Heart left ventricle (tissue), 13 donors: ENCODE measurements at regions not wholly inside any gene's neighbourhood (a gene's known extent, or its start where the extent isn't known, plus 50 kb on each side); places are given as distances from the start of the nearest gene placed in this dataset.

Experiments
- POLR2A ChIP-seq, 2 donors: fragments of 450-650 bp; IDR thresholded peaks; one replicate each; pipeline ENCODE4 v1.6.1; 2017; ENCODE audit warnings: antibody characterized with exemption in 2 of 2, mild to moderate bottlenecking in 2 of 2, moderate library complexity in 2 of 2
- TF ChIP-seq, protein P1 (sequence below), 12 donors: fragments of 200-600 bp; sonication (generic) in 4 of 12; IDR thresholded peaks; one replicate each; pipeline versions ENCODE4 v1.5.0 to v1.8.0; 2018 to 2022; ENCODE audit warnings: antibody characterized with exemption in 12 of 12, mild to moderate bottlenecking in 5 of 12
- donor health status: ischemic (EF 13 %, LVEDD 7.1; RV severe dilation, severe dysfunction).
- donor health status: DM: no; HTN: yes; CAD: no.
- donor health status: DM: no; HTN: no; CAD: no.
- donor health status: ischemic (EF 25% LVEDD 6.9; RV normal size, moderate dysfunction).
- donor health status: ischemic (EF 25% LVEDD 5.7; RV mildly dilated, moderate dysfunction).
- donor health status: ischemic (EF 35%, LVEDD 5.7; RV mildly dilated, moderate dysfunction).
- donor health status: nonischemic (EF 11% LVEDD 7.7; RV severe dilation, severe dysfunction).
- donor health status: DM: yes; HTN: yes; CAD: no.
- donor health status: PGD.
- donor health status: ischemic (EF 29% LVEDD 5.4; RV normal size, mild dysfunction).
- donor health status: nonischemic (EF 23%, LVEDD 6.1; RV moderate dilation, normal function).

DNA sequence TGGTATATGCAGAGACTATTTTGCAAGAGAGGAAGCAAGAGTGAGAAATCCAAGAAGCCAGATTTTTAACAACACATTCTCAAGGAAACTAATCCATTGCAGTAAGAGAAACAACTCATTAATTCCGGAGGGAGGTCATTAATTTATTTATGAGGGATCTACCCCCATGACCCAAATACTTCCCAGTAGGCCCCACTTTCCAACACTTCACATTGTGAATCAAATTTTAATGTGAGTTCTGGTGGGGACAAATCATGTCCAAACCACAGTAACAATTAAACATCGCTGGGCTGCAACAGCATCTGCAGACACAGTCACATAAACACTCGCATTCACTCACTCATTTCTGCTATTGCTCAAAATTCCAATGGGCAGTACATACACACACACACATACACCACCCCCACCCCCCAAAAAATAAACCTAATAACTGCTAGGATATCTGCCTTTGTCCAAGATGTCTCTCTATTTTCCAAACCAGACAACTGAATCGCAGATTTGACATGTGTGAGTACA is 1483.7 kb downstream of the PCDH9 start:
- TF ChIP-seq, protein P1, sequence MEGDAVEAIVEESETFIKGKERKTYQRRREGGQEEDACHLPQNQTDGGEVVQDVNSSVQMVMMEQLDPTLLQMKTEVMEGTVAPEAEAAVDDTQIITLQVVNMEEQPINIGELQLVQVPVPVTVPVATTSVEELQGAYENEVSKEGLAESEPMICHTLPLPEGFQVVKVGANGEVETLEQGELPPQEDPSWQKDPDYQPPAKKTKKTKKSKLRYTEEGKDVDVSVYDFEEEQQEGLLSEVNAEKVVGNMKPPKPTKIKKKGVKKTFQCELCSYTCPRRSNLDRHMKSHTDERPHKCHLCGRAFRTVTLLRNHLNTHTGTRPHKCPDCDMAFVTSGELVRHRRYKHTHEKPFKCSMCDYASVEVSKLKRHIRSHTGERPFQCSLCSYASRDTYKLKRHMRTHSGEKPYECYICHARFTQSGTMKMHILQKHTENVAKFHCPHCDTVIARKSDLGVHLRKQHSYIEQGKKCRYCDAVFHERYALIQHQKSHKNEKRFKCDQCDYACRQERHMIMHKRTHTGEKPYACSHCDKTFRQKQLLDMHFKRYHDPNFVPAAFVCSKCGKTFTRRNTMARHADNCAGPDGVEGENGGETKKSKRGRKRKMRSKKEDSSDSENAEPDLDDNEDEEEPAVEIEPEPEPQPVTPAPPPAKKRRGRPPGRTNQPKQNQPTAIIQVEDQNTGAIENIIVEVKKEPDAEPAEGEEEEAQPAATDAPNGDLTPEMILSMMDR (IDR thresholded peaks at IDR 0.05): no peak
- TF ChIP-seq POLR2A (IDR thresholded peaks at IDR 0.05): no peak
